KOPT-K1 (cell line): ENCODE measurements at regions not wholly inside any gene's neighbourhood (a gene's known extent, or its start where the extent isn't known, plus 50 kb on each side); places are given as distances from the start of the nearest gene placed in this dataset.

ENCODE experiments used
- H3K27ac ChIP-seq: fragments of 200-600 bp; sonication (generic); 2 replicates; pipeline ENCODE4 v1.5.1; 2016; ENCODE audit warnings: antibody characterized with exemption, mild to moderate bottlenecking, low read depth, low read length; ENCODE audit not compliant: poor library complexity, severe bottlenecking
- H3K36me3 ChIP-seq: fragments of 200-600 bp; sonication (generic); 2 replicates; pipeline ENCODE4 v1.5.1; 2017; ENCODE audit warnings: antibody characterized with exemption, mild to moderate bottlenecking, low read length, moderate library complexity; ENCODE audit not compliant: insufficient read depth
- H3K9me3 ChIP-seq: fragments of 200-600 bp; sonication (generic); 2 replicates; pipeline ENCODE4 v1.5.1; 2017; ENCODE audit warnings: antibody characterized with exemption, low read length, mild to moderate bottlenecking; ENCODE audit not compliant: insufficient read depth, poor library complexity, severe bottlenecking

GRCh38 chr22:27111796-27112672 lies 454.6 kb downstream of the MIAT start:
- H3K27ac ChIP-seq = no peak overlapping the region

DNA sequence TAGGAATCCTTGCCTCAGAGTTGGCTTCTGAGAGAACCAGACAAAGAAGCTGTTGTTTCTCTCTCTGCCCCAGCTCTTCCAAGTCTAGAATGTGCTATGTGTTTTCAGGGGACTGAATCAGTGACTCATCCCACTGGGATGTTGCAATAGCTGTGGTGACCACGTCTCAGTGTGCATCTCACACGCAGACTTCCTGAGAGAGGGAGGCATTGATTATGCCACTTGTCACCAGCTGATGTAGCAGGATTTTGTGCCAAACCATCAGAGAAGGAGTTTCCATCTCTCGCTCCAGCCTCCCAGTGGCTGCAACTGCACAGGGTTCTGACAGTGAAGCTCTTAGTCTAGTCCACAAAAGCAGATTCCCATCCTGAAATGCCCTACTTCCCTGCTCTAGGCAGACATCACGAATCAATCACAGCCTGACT lies 455.8 kb downstream of the MIAT start:
- Histone ChIP-seq H3K27ac (no peak overlapping the region), H3K36me3 (no peaks in the 10 kb centered on the region), H3K9me3 (peaks cover 26% of the 10 kb centered on the region)

More at GRCh38 chr22:27111796-27112672, 454.6 kb downstream of the MIAT start:
- no peaks in the 10 kb centered on the region for H3K36me3 ChIP-seq
- peaks cover 26% of the 10 kb centered on the region for H3K9me3 ChIP-seq

- Histone ChIP-seq H3K27ac (no peak overlapping the region), H3K9me3 (peaks cover 23% of the 10 kb centered on the region)
These were observed 456.3 kb downstream of the MIAT start for GRCh38 chr22:27113641-27114040.

DNA sequence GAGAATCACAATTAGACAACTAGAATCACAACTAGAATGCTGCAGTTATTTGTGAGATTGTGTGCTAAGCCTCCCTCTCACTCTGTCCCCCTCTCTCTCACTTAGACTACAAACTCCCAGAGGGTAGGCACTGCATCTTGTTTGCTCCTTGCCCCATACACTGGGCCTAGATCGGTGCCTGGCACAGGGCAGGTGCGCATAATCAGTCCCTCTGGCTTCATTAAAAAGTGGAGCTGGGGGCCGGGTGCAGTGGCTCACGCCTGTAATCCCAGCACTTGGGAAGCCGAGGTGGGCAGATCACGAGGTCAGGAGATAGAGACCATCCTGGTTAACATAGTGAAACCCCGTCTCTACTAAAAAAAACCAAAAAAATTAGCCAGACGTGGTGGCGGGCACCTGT lies 456.8 kb downstream of the MIAT start:
- Histone ChIP-seq H3K9me3 (peaks cover 18% of the 10 kb centered on the region), H3K27ac (no peak overlapping the region), H3K36me3 (no peaks in the 10 kb centered on the region)

More at GRCh38 chr22:27113641-27114040, 456.3 kb downstream of the MIAT start:
- H3K36me3 ChIP-seq = no peaks in the 10 kb centered on the region

DNA sequence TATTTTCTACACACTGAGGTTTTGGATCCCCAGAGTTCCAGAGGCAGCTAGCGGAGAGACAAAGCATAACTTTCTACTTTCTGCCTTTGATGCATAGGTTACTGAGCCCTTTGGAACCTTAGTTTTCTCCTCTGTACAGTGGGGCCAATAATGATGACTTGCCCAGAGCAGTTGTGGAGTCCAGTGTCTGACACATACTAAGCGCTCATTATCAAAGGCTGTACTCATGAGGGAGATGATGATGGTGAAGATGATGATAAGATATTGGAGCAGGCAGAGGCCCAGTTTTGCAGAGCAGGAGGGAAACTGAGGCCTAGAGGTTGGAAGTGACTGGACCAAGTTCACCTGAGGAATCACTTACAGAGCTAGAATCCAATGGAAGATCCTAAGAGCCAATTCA lies 458.0 kb downstream of the MIAT start:
- Histone ChIP-seq H3K9me3 (peaks cover 6% of the 10 kb centered on the region), H3K27ac (no peak overlapping the region), H3K36me3 (no peaks in the 10 kb centered on the region)

DNA sequence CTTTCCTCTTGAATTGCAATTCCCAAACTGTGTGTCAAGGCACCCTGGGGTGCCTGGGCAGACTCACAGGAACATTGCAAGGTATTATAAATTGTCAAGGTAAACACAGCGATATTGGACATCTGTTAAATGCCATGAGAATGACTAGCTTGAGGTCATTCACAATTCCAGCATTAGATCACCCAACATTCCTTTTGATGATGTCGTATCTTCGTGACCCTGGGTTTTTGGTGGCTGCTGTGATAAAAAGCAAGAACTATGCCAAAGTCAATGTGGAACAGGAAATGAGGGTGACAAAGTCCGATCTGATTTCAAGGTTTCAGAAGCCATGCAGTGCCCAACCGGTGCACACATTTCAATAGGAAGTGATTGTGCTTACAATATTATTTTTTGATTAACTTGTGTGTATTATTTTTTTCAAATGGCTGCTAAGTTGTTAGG lies 458.4 kb downstream of the MIAT start:
- H3K36me3 ChIP-seq = no peaks in the 10 kb centered on the region
- H3K9me3 ChIP-seq = peaks cover 6% of the 10 kb centered on the region
- H3K27ac ChIP-seq = no peak overlapping the region

- Histone ChIP-seq H3K9me3 (peaks cover 6% of the 10 kb centered on the region), H3K36me3 (no peaks in the 10 kb centered on the region), H3K27ac (no peak overlapping the region)
These were observed 459.1 kb downstream of the MIAT start for GRCh38 chr22:27116312-27117086.

- Histone ChIP-seq H3K27ac (no peak overlapping the region), H3K9me3 (peaks cover 6% of the 10 kb centered on the region), H3K36me3 (no peaks in the 10 kb centered on the region)
These were observed 462.6 kb downstream of the MIAT start for GRCh38 chr22:27120036-27120435.

GRCh38 chr22:27122574-27122973 lies 465.2 kb downstream of the MIAT start:
- no peak overlapping the region for H3K27ac ChIP-seq
- no peaks in the 10 kb centered on the region for H3K9me3 ChIP-seq
- no peaks in the 10 kb centered on the region for H3K36me3 ChIP-seq

GRCh38 chr22:27123880-27124279 lies 466.5 kb downstream of the MIAT start:
- H3K27ac ChIP-seq = no peak overlapping the region
- no peaks in the 10 kb centered on the region for H3K9me3 ChIP-seq
- no peaks in the 10 kb centered on the region for H3K36me3 ChIP-seq

DNA sequence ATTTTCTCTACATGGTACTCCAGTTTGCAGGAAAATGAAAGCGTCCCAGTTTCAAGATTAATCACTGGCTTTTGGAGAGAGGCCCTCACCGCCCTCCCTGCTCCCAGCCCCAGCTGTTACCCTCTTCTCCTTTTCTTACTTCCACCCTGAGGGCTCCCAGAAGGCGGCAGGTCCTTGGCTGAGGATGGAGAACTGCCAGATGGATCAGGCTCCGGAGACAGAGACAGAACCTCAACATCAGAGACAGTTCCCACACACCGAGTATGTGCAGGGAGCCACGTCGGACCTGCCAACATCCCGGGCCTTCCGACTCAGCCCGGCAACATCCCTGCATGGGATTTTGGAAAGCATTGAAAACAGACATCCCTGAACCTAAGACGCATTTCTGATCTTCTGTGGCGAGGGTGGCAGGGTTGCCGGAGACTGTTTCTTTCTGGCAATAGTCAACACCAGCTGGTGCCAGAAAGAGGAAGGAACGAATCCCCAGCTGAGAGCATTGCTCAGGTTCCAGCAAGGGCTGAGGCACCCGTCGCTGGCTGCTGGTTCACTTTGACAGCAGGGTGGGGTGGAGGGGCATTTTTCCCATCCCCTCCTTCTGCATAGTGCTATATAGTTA lies 467.1 kb downstream of the MIAT start:
- H3K27ac ChIP-seq = no peak overlapping the region
- no peaks in the 10 kb centered on the region for H3K36me3 ChIP-seq
- H3K9me3 ChIP-seq = no peaks in the 10 kb centered on the region

GRCh38 chr22:27125539-27125938 lies 468.2 kb downstream of the MIAT start:
- no peak overlapping the region for H3K27ac ChIP-seq
- no peaks in the 10 kb centered on the region for H3K36me3 ChIP-seq
- H3K9me3 ChIP-seq = no peaks in the 10 kb centered on the region

GRCh38 chr22:27127911-27128310 lies 470.5 kb downstream of the MIAT start:
- Histone ChIP-seq H3K27ac (no peak overlapping the region), H3K36me3 (no peaks in the 10 kb centered on the region), H3K9me3 (no peaks in the 10 kb centered on the region)

DNA sequence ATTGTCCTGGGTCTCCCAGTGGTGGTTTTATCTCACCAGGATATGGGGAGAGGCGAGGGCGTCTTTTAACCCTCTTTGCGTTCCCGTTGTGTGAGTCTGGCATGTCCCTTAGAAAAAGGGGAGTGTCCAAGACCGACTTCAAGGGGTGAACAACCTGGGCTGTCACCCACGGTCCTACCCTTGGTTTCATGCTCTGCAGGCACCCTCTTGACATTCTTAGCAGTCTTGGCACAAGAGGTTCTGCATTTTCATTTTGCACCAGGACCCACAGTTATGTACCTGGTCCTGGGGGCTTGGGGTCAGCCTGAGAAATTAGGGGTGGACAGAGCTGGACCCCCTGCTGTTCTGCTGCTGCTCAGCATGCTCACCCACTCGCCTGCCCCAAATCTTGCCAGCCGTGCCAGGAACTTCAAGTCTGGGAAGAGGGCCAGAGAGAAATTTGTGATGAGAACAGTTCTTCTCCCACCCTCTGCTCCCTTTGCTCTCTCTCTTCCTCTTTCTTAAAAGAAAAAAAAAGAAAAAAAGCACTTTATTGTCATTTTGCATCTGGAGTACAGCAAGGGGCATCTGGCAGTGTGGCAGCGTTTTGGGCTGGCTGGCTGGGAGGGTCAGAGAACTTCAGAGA lies 471.2 kb downstream of the MIAT start:
- H3K27ac ChIP-seq = no peak overlapping the region
- H3K36me3 ChIP-seq = no peaks in the 10 kb centered on the region

GRCh38 chr22:27129266-27129665 lies 471.9 kb downstream of the MIAT start:
- Histone ChIP-seq H3K27ac (no peak overlapping the region), H3K36me3 (no peaks in the 10 kb centered on the region), H3K9me3 (no peaks in the 10 kb centered on the region)

More for the DNA sequence above, 471.2 kb downstream of the MIAT start:
- no peaks in the 10 kb centered on the region for H3K9me3 ChIP-seq
